Osteoblast (primary cell): ENCODE measurements at regions not wholly inside any gene's neighbourhood (a gene's known extent, or its start where the extent isn't known, plus 50 kb on each side); places are given as distances from the start of the nearest gene placed in this dataset.

Source experiments
- DNase-seq: peaks from one replicate; pipeline ENCODE4 v3.0.0; 2011; ENCODE audit warnings: low spot score, mixed read lengths; ENCODE audit not compliant: insufficient read length; ENCODE audit errors: missing footprints
- H2AFZ ChIP-seq: 2 replicates; pipeline ENCODE4 v1.6.0; 2011; ENCODE audit warnings: mild to moderate bottlenecking, low read length
- H3K27ac ChIP-seq: 2 replicates; pipeline ENCODE4 v1.5.1; 2011; ENCODE audit warnings: mild to moderate bottlenecking, low read depth, low read length, moderate library complexity
- H3K27me3 ChIP-seq: 2 replicates; pipeline ENCODE4 v1.6.0; 2012; ENCODE audit warnings: mild to moderate bottlenecking, control low read depth, inconsistent platforms, low read length, moderate library complexity; ENCODE audit not compliant: insufficient read depth
- H3K36me3 ChIP-seq: 2 replicates; pipeline ENCODE4 v1.5.1; 2011; ENCODE audit warnings: mild to moderate bottlenecking, low read length, control low read depth, moderate library complexity; ENCODE audit not compliant: insufficient read depth
- H3K4me1 ChIP-seq: 2 replicates; pipeline ENCODE4 v1.5.1; 2011; ENCODE audit warnings: mild to moderate bottlenecking, low read length, control low read depth, moderate library complexity; ENCODE audit not compliant: insufficient read depth
- H3K4me2 ChIP-seq: 2 replicates; pipeline ENCODE4 v1.6.0; 2011; ENCODE audit warnings: mild to moderate bottlenecking, low read length; ENCODE audit not compliant: insufficient read depth
- H3K4me3 ChIP-seq: fragments of 200-600 bp; sonication (generic); 3 replicates; pipeline ENCODE4 v1.5.1; 2012; ENCODE audit warnings: mild to moderate bottlenecking, low read length, inconsistent platforms; ENCODE audit not compliant: insufficient read depth
- H3K79me2 ChIP-seq: 2 replicates; pipeline ENCODE4 v1.6.0; 2012; ENCODE audit warnings: mild to moderate bottlenecking, low read length, control low read depth, inconsistent platforms; ENCODE audit not compliant: insufficient read depth
- H3K9me3 ChIP-seq: 2 replicates; pipeline ENCODE4 v1.5.1; 2011; ENCODE audit warnings: low read depth, low read length, control low read depth
- H4K20me1 ChIP-seq: 2 replicates; pipeline ENCODE4 v1.6.0; 2012; ENCODE audit warnings: mild to moderate bottlenecking, low read length, control low read depth; ENCODE audit not compliant: insufficient read depth
- TF ChIP-seq, protein P1 (sequence below): IDR thresholded peaks from 2 replicates; pipeline ENCODE4 v1.5.1; 2011; ENCODE audit warnings: mild to moderate bottlenecking, low read depth, low read length, moderate library complexity; ENCODE audit errors: extremely low read depth

DNA sequence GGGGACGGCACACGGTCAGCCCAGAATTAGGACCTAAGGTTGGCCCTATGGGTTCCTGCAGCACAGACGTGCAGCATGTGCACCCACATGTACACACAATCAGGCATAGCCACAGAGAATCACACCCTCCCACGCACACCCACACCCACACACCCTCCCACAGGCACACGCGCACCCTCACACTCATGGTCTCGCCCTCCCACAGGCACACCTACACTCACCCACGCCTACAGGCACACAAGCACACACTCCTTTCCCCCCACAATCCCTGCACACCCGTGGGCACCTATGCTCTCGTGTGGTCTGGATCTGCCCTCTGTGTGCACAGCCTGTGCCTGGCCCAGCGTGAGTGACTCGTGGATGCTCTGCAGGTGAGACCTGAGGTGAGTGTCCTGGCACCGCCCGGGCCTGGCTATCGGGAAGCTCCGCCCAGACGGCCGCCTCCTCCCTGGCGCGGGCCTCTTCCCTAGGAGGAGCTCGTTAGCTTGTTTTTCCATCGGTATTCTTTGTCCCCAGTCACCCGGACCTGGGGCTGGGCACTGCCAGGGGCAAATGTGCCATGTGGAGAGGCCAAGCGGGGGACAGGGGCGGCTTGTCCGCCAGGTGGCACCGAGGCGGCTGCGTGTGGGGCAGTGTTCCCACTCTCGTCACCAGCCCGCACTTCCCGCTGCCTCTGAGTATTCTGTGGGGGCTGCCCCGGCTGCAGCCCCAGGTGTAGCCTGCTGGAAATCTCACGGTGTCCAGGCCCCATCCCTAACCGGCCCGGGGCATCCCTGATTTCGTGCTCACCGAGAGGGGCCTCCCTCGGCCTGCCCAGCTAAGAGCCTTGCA is 110.2 kb upstream of the FAM20C start:
- Histone ChIP-seq H3K36me3 (no peaks in the 10 kb centered on the region), H3K4me2 (no peak overlapping the region), H3K4me1 (peaks cover 18% of the 10 kb centered on the region), H3K79me2 (no peaks in the 10 kb centered on the region), H3K27me3 (peaks cover 8% of the 10 kb centered on the region), H4K20me1 (no peaks in the 10 kb centered on the region), H3K4me3 (no peak overlapping the region), H2AFZ (no peak overlapping the region), H3K27ac (no peak overlapping the region), H3K9me3 (no peaks in the 10 kb centered on the region)
- TF ChIP-seq, protein P1, sequence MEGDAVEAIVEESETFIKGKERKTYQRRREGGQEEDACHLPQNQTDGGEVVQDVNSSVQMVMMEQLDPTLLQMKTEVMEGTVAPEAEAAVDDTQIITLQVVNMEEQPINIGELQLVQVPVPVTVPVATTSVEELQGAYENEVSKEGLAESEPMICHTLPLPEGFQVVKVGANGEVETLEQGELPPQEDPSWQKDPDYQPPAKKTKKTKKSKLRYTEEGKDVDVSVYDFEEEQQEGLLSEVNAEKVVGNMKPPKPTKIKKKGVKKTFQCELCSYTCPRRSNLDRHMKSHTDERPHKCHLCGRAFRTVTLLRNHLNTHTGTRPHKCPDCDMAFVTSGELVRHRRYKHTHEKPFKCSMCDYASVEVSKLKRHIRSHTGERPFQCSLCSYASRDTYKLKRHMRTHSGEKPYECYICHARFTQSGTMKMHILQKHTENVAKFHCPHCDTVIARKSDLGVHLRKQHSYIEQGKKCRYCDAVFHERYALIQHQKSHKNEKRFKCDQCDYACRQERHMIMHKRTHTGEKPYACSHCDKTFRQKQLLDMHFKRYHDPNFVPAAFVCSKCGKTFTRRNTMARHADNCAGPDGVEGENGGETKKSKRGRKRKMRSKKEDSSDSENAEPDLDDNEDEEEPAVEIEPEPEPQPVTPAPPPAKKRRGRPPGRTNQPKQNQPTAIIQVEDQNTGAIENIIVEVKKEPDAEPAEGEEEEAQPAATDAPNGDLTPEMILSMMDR = no peak
- DNase-seq = peak; percentile 73

DNA sequence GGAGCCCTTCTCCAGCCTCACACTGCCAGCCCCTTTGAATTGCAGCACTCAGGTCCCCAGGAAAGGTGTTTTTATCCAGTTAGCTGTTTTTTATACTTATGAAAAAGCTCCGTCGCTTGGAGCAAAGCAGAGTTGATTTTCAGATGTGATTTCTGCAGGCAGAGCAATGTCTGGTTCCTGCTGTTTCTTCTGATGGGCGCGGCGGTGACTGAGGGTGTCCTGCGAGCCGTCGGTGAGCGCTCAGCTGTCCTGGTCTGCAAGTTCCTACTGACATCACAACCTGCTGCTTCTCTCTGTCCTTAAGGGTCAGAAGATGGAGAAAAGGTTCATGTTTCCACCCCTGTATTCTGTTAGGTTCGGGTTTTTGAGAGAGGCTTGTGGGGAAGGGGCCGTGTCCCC is 109.6 kb upstream of the FAM20C start:
- DNase-seq = peak; percentile 68
- H3K27ac ChIP-seq = no peak overlapping the region
- H3K9me3 ChIP-seq = no peaks in the 10 kb centered on the region
- no peak overlapping the region for H3K4me3 ChIP-seq
- no peak overlapping the region for H3K4me2 ChIP-seq
- H3K36me3 ChIP-seq = no peaks in the 10 kb centered on the region
- no peak overlapping the region for H2AFZ ChIP-seq
- no peaks in the 10 kb centered on the region for H3K79me2 ChIP-seq
- H4K20me1 ChIP-seq = no peaks in the 10 kb centered on the region
- TF ChIP-seq, protein P1 = no peak
- peaks cover 18% of the 10 kb centered on the region for H3K4me1 ChIP-seq
- peaks cover 8% of the 10 kb centered on the region for H3K27me3 ChIP-seq

DNA sequence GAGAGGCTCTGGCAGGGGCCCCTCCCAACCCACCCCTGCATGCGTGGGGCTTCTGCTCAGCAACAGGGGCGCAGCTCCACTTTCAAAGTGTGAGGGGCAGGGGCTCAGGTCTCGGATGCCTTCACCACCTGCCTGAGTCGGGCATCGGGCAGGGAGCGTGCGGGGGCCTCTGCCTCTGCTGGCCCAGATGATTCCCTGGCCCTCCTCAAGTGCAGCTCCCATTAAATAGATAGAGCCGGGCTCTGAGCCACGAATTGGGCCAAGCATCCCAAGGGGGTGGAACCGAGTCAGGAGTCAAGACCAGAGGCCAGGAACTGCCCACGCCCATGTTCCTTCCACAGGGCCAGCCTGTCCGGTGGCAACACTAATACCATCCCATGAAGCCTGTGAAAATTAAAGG is 108.9 kb upstream of the FAM20C start:
- TF ChIP-seq, protein P1 = no peak
- Histone ChIP-seq H3K9me3 (no peaks in the 10 kb centered on the region), H3K36me3 (no peaks in the 10 kb centered on the region), H3K4me3 (no peak overlapping the region), H2AFZ (no peak overlapping the region), H4K20me1 (no peaks in the 10 kb centered on the region), H3K79me2 (no peaks in the 10 kb centered on the region), H3K4me2 (no peak overlapping the region), H3K4me1 (peaks cover 20% of the 10 kb centered on the region), H3K27ac (no peak overlapping the region), H3K27me3 (peaks cover 8% of the 10 kb centered on the region)
- peak; percentile 93 for DNase-seq

DNA sequence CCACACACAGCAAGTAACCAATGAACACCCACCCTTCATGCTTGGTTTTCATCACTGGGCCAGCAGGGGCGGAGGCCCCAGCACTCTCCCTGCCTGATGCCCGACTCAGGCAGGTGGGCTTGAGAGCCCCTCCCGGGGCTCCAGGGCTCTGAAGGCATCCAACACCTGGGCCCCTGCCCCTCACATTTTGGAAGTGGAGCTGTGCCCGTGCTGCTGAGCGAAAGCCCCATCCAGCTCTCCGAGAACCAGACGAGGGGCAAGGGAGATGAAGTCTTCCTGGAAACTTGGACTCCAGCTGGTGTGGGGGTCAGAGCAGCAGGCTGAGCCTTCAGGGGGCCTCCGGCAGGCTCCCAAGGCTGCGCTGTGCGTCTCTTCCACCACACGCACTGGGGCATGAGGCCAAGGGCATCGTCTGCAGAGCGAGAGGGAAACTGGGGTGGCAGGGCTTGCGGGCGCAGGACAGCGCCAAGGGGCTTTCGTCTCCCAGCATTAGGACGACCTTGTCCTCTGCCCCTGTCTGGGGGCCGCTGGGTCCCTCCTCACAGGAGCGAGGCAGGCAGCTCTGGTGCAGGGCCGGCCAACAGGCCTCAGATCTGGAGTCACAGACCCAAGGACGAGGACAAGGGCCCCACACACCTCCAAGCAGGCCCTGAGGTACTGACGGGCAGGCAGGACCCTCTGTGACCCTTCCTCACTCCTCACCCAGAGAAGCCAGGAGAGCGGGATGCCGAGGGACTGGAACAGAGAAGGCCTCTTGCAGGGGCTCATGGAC is 108.3 kb upstream of the FAM20C start:
- no peak for DNase-seq
- Histone ChIP-seq H3K79me2 (no peaks in the 10 kb centered on the region), H3K36me3 (no peaks in the 10 kb centered on the region), H3K27ac (no peak overlapping the region), H3K4me3 (no peak overlapping the region), H4K20me1 (no peaks in the 10 kb centered on the region), H3K27me3 (peaks cover 8% of the 10 kb centered on the region), H3K9me3 (no peaks in the 10 kb centered on the region), H3K4me2 (no peak overlapping the region), H2AFZ (no peak overlapping the region), H3K4me1 (peaks cover 26% of the 10 kb centered on the region)
- TF ChIP-seq, protein P1 = no peak
